Activated naive CD8-positive, alpha-beta T cell treated with anti-CD3 and anti-CD28 coated beads, Interleukin-2, amount 50 U/mL, for 24 hours (primary cell): ENCODE measurements at regions not wholly inside any gene's neighbourhood (a gene's known extent, or its start where the extent isn't known, plus 50 kb on each side); places are given as distances from the start of the nearest gene placed in this dataset.

Experiments used
- ATAC-seq: fragments of 150-1000 bp; cut with Tn5 transposase; one replicate; pipeline ENCODE4 v1.10.0; 2021
- DNase-seq: peaks from one replicate; pipeline ENCODE4 v3.0.0; 2021
- H3K27ac Mint-ChIP-seq: one replicate; pipeline ENCODE4 v1.8.0; 2021; ENCODE audit warnings: mild to moderate bottlenecking, mixed read lengths
- H3K27me3 Mint-ChIP-seq: one replicate; pipeline ENCODE4 v1.8.0; 2021; ENCODE audit warnings: mixed read lengths
- H3K36me3 Mint-ChIP-seq: one replicate; pipeline ENCODE4 v1.8.0; 2021; ENCODE audit warnings: low read depth, mixed read lengths
- H3K4me1 Mint-ChIP-seq: one replicate; pipeline ENCODE4 v1.8.0; 2021; ENCODE audit warnings: mixed read lengths
- H3K4me3 Mint-ChIP-seq: one replicate; pipeline ENCODE4 v1.8.0; 2021; ENCODE audit warnings: mild to moderate bottlenecking, moderate library complexity, mixed read lengths
- H3K9me3 Mint-ChIP-seq: one replicate; pipeline ENCODE4 v1.8.0; 2021; ENCODE audit warnings: mixed read lengths

GRCh38 chr9:100679834-100680233 is 102.0 kb downstream of the CAVIN4 start:
- Mint-ChIP-seq H3K4me1 (no peaks in the 10 kb centered on the region), H3K27ac (no peak overlapping the region), H3K27me3 (peaks cover 4% of the 10 kb centered on the region), H3K4me3 (no peak overlapping the region), H3K36me3 (no peaks in the 10 kb centered on the region), H3K9me3 (no peaks in the 10 kb centered on the region)
- ATAC-seq, result no peak
- DNase-seq, result no peak

- H3K9me3 Mint-ChIP-seq, result no peaks in the 10 kb centered on the region
- ATAC-seq (no peak), DNase-seq (no peak)
- H3K4me1 Mint-ChIP-seq, result peaks cover 11% of the 10 kb centered on the region
- H3K36me3 Mint-ChIP-seq, result no peaks in the 10 kb centered on the region
- no peak overlapping the region for H3K27ac Mint-ChIP-seq
- H3K4me3 Mint-ChIP-seq, result no peak overlapping the region
- peaks cover 13% of the 10 kb centered on the region for H3K27me3 Mint-ChIP-seq
These were observed 108.5 kb downstream of the CAVIN4 start for GRCh38 chr9:100686420-100686819.

GRCh38 chr9:100689635-100690034 is 111.8 kb downstream of the CAVIN4 start:
- H3K9me3 Mint-ChIP-seq, result no peaks in the 10 kb centered on the region
- H3K27ac Mint-ChIP-seq, result no peak overlapping the region
- H3K4me1 Mint-ChIP-seq, result peaks cover 11% of the 10 kb centered on the region
- no peak overlapping the region for H3K4me3 Mint-ChIP-seq
- ATAC-seq (peak; percentile 91), DNase-seq (peak; percentile 14)
- no peaks in the 10 kb centered on the region for H3K36me3 Mint-ChIP-seq
- peaks cover 12% of the 10 kb centered on the region for H3K27me3 Mint-ChIP-seq

- Mint-ChIP-seq H3K27ac (no peak overlapping the region), H3K27me3 (peaks cover 12% of the 10 kb centered on the region), H3K4me1 (peaks cover 11% of the 10 kb centered on the region), H3K4me3 (no peak overlapping the region), H3K36me3 (no peaks in the 10 kb centered on the region), H3K9me3 (no peaks in the 10 kb centered on the region)
- no peak for DNase-seq
- peak; percentile 62 for ATAC-seq
These were observed 112.6 kb downstream of the CAVIN4 start for GRCh38 chr9:100690438-100690837.

GRCh38 chr9:100697339-100697738 is 119.5 kb downstream of the CAVIN4 start:
- ATAC-seq, result no peak
- H3K27me3 Mint-ChIP-seq, result no peaks in the 10 kb centered on the region
- H3K9me3 Mint-ChIP-seq, result no peaks in the 10 kb centered on the region
- no peak for DNase-seq
- H3K27ac Mint-ChIP-seq, result no peak overlapping the region
- no peaks in the 10 kb centered on the region for H3K36me3 Mint-ChIP-seq
- no peaks in the 10 kb centered on the region for H3K4me1 Mint-ChIP-seq
- H3K4me3 Mint-ChIP-seq, result no peak overlapping the region

GRCh38 chr9:100698945-100699344 is 121.1 kb downstream of the CAVIN4 start:
- no peak for DNase-seq
- H3K4me3 Mint-ChIP-seq, result no peak overlapping the region
- ATAC-seq, result no peak
- H3K27ac Mint-ChIP-seq, result no peak overlapping the region
- no peaks in the 10 kb centered on the region for H3K4me1 Mint-ChIP-seq
- no peaks in the 10 kb centered on the region for H3K36me3 Mint-ChIP-seq
- H3K9me3 Mint-ChIP-seq, result no peaks in the 10 kb centered on the region
- H3K27me3 Mint-ChIP-seq, result no peaks in the 10 kb centered on the region

- H3K27ac Mint-ChIP-seq, result no peak overlapping the region
- no peaks in the 10 kb centered on the region for H3K36me3 Mint-ChIP-seq
- ATAC-seq (no peak), DNase-seq (no peak)
- H3K4me1 Mint-ChIP-seq, result no peaks in the 10 kb centered on the region
- H3K4me3 Mint-ChIP-seq, result no peak overlapping the region
- H3K27me3 Mint-ChIP-seq, result no peaks in the 10 kb centered on the region
- H3K9me3 Mint-ChIP-seq, result no peaks in the 10 kb centered on the region
These were observed 121.8 kb downstream of the CAVIN4 start for GRCh38 chr9:100699668-100700067.

GRCh38 chr9:100700689-100701318 is 122.9 kb downstream of the CAVIN4 start:
- ATAC-seq (no peak), DNase-seq (peak; percentile 3)
- H3K27ac Mint-ChIP-seq, result no peak overlapping the region
- H3K4me3 Mint-ChIP-seq, result no peak overlapping the region
- H3K9me3 Mint-ChIP-seq, result no peaks in the 10 kb centered on the region
- no peaks in the 10 kb centered on the region for H3K36me3 Mint-ChIP-seq
- no peaks in the 10 kb centered on the region for H3K4me1 Mint-ChIP-seq
- no peaks in the 10 kb centered on the region for H3K27me3 Mint-ChIP-seq

- peaks cover 2% of the 10 kb centered on the region for H3K27me3 Mint-ChIP-seq
- DNase-seq (peak; percentile 60), ATAC-seq (no peak)
These were observed 136.7 kb downstream of the CAVIN4 start for GRCh38 chr9:100714372-100715099.

GRCh38 chr9:100715100-100715380 is 137.2 kb downstream of the CAVIN4 start:
- no peaks in the 10 kb centered on the region for H3K9me3 Mint-ChIP-seq
- no peaks in the 10 kb centered on the region for H3K4me1 Mint-ChIP-seq
- peaks cover 2% of the 10 kb centered on the region for H3K27me3 Mint-ChIP-seq
- no peak for DNase-seq
- no peak overlapping the region for H3K27ac Mint-ChIP-seq
- ATAC-seq, result no peak
- H3K36me3 Mint-ChIP-seq, result no peaks in the 10 kb centered on the region
- H3K4me3 Mint-ChIP-seq, result no peak overlapping the region

More at GRCh38 chr9:100714372-100715099, 136.7 kb downstream of the CAVIN4 start:
- Mint-ChIP-seq H3K4me3 (no peak overlapping the region), H3K4me1 (no peaks in the 10 kb centered on the region), H3K9me3 (no peaks in the 10 kb centered on the region), H3K36me3 (no peaks in the 10 kb centered on the region), H3K27ac (no peak overlapping the region)

- Mint-ChIP-seq H3K4me1 (no peaks in the 10 kb centered on the region), H3K27ac (no peak overlapping the region), H3K36me3 (no peaks in the 10 kb centered on the region), H3K27me3 (no peaks in the 10 kb centered on the region), H3K4me3 (no peak overlapping the region), H3K9me3 (no peaks in the 10 kb centered on the region)
- DNase-seq (no peak), ATAC-seq (no peak)
These were observed 140.8 kb downstream of the CAVIN4 start for GRCh38 chr9:100718717-100719116.

- ATAC-seq (no peak), DNase-seq (no peak)
- no peaks in the 10 kb centered on the region for H3K36me3 Mint-ChIP-seq
- no peaks in the 10 kb centered on the region for H3K4me1 Mint-ChIP-seq
- H3K27ac Mint-ChIP-seq, result no peak overlapping the region
- H3K4me3 Mint-ChIP-seq, result no peak overlapping the region
- H3K27me3 Mint-ChIP-seq, result no peaks in the 10 kb centered on the region
- H3K9me3 Mint-ChIP-seq, result no peaks in the 10 kb centered on the region
These were observed 143.0 kb downstream of the CAVIN4 start for GRCh38 chr9:100720922-100721321.

- Mint-ChIP-seq H3K27me3 (no peaks in the 10 kb centered on the region), H3K36me3 (no peaks in the 10 kb centered on the region), H3K4me1 (no peaks in the 10 kb centered on the region), H3K4me3 (no peak overlapping the region), H3K9me3 (no peaks in the 10 kb centered on the region), H3K27ac (no peak overlapping the region)
- ATAC-seq, result no peak
- no peak for DNase-seq
These were observed 147.0 kb downstream of the CAVIN4 start for GRCh38 chr9:100724886-100725285.

GRCh38 chr9:100725371-100725770 is 147.5 kb downstream of the CAVIN4 start:
- H3K27me3 Mint-ChIP-seq, result no peaks in the 10 kb centered on the region
- no peaks in the 10 kb centered on the region for H3K9me3 Mint-ChIP-seq
- DNase-seq (no peak), ATAC-seq (no peak)
- H3K4me1 Mint-ChIP-seq, result no peaks in the 10 kb centered on the region
- H3K27ac Mint-ChIP-seq, result no peak overlapping the region
- no peaks in the 10 kb centered on the region for H3K36me3 Mint-ChIP-seq
- H3K4me3 Mint-ChIP-seq, result no peak overlapping the region

GRCh38 chr9:100729336-100729895 is 151.5 kb downstream of the CAVIN4 start:
- Mint-ChIP-seq H3K27me3 (no peaks in the 10 kb centered on the region), H3K36me3 (no peaks in the 10 kb centered on the region), H3K4me3 (no peak overlapping the region), H3K27ac (no peak overlapping the region), H3K4me1 (no peaks in the 10 kb centered on the region), H3K9me3 (no peaks in the 10 kb centered on the region)
- ATAC-seq (no peak), DNase-seq (no peak)
